DND-41 (cell line): ENCODE measurements at regions not wholly inside any gene's neighbourhood (a gene's known extent, or its start where the extent isn't known, plus 50 kb on each side); places are given as distances from the start of the nearest gene placed in this dataset.

Experiments
- ATAC-seq: fragments of 200-7000 bp; cut with Tn5 transposase; 3 replicates; pipeline ENCODE4 v1.9.1; 2021; ENCODE audit warnings: low read depth; ENCODE audit not compliant: insufficient read depth
- DNase-seq: peaks from one replicate; pipeline ENCODE4 v3.0.0-alpha.2; 2020
- H2AFZ ChIP-seq: 2 replicates; pipeline ENCODE4 v1.6.0; 2012; ENCODE audit warnings: low read depth, low read length
- H3K27ac ChIP-seq: 2 replicates; pipeline ENCODE4 v1.5.1; 2012; ENCODE audit warnings: low read length, inconsistent platforms
- H3K27me3 ChIP-seq: fragments of 200-600 bp; sonication (generic); 2 replicates; pipeline ENCODE4 v1.6.0; 2012; ENCODE audit warnings: low read length, mild to moderate bottlenecking, inconsistent platforms; ENCODE audit not compliant: insufficient read depth, poor library complexity
- H3K36me3 ChIP-seq: 2 replicates; pipeline ENCODE4 v1.5.1; 2012; ENCODE audit warnings: low read length, inconsistent platforms; ENCODE audit not compliant: insufficient read depth
- H3K4me1 ChIP-seq: 2 replicates; pipeline ENCODE4 v1.5.1; 2012; ENCODE audit warnings: mild to moderate bottlenecking, low read length; ENCODE audit not compliant: insufficient read depth
- H3K4me2 ChIP-seq: 2 replicates; pipeline ENCODE4 v1.6.0; 2012; ENCODE audit warnings: mild to moderate bottlenecking, moderate library complexity, low read length, inconsistent platforms; ENCODE audit not compliant: insufficient read depth
- H3K4me3 ChIP-seq, 2 experiments: fragments of 200-600 bp in 1 of 2; shearing (Covaris generic) in 1 of 2; 2 replicates each; pipeline ENCODE4 v1.5.1; 2012 to 2016; ENCODE audit warnings: inconsistent platforms in 2 of 2, low read length in 2 of 2, mild to moderate bottlenecking in 2 of 2, low read depth in 1 of 2, moderate library complexity in 1 of 2
- H3K79me2 ChIP-seq: 2 replicates; pipeline ENCODE4 v1.6.0; 2012; ENCODE audit warnings: low read length, inconsistent platforms; ENCODE audit not compliant: insufficient read depth
- H3K9ac ChIP-seq: 2 replicates; pipeline ENCODE4 v1.6.0; 2012; ENCODE audit warnings: low read depth, mild to moderate bottlenecking, inconsistent platforms, low read length, moderate library complexity
- H3K9me3 ChIP-seq: 2 replicates; pipeline ENCODE4 v1.5.1; 2012; ENCODE audit warnings: low read length, moderate library complexity, mild to moderate bottlenecking, inconsistent platforms; ENCODE audit not compliant: insufficient read depth, severe bottlenecking
- H4K20me1 ChIP-seq: 2 replicates; pipeline ENCODE4 v1.6.0; 2012; ENCODE audit warnings: low read length; ENCODE audit not compliant: insufficient read depth
- CTCF ChIP-seq: IDR thresholded peaks from 2 replicates; pipeline ENCODE4 v1.5.1; 2012; ENCODE audit warnings: borderline replicate concordance, low read length, moderate library complexity, mild to moderate bottlenecking; ENCODE audit not compliant: poor library complexity, severe bottlenecking; ENCODE audit errors: extremely low read depth
- EZH2 ChIP-seq: IDR thresholded peaks from 3 replicates; pipeline ENCODE4 v1.6.1; 2012; ENCODE audit warnings: borderline replicate concordance, low read depth, mild to moderate bottlenecking, moderate library complexity, low read length, inconsistent platforms; ENCODE audit not compliant: severe bottlenecking

- no peaks in the 10 kb centered on the region for H3K9me3 ChIP-seq
- TF ChIP-seq EZH2 (no peak), CTCF (no peak)
Measured at GRCh38 chr12:102596687-102597086, 116.3 kb upstream of the IGF1 start.

GRCh38 chr12:102596031-102596430, 115.7 kb upstream of the IGF1 start:
- Histone ChIP-seq H3K4me1 (no peaks in the 10 kb centered on the region), H3K79me2 (no peaks in the 10 kb centered on the region), H3K9me3 (no peaks in the 10 kb centered on the region), H3K27me3 (no peaks in the 10 kb centered on the region), H4K20me1 (no peaks in the 10 kb centered on the region), H3K9ac (no peak overlapping the region), H3K4me2 (no peak overlapping the region), H3K4me3 (no peak overlapping the region), H2AFZ (no peak overlapping the region), H3K27ac (no peak overlapping the region), H3K36me3 (no peaks in the 10 kb centered on the region)
- ATAC-seq = no peak
- no peak for TF ChIP-seq EZH2
- no peak for TF ChIP-seq CTCF
- DNase-seq = no peak

More at GRCh38 chr12:102596687-102597086, 116.3 kb upstream of the IGF1 start:
- H3K4me1 ChIP-seq = no peaks in the 10 kb centered on the region
- DNase-seq (no peak), ATAC-seq (no peak)
- H4K20me1 ChIP-seq = no peaks in the 10 kb centered on the region
- H3K27me3 ChIP-seq = no peaks in the 10 kb centered on the region
- no peaks in the 10 kb centered on the region for H3K79me2 ChIP-seq
- no peaks in the 10 kb centered on the region for H3K36me3 ChIP-seq
- no peak overlapping the region for H2AFZ ChIP-seq
- no peak overlapping the region for H3K4me2 ChIP-seq
- no peak overlapping the region for H3K27ac ChIP-seq
- no peak overlapping the region for H3K4me3 ChIP-seq
- H3K9ac ChIP-seq = no peak overlapping the region

DNA sequence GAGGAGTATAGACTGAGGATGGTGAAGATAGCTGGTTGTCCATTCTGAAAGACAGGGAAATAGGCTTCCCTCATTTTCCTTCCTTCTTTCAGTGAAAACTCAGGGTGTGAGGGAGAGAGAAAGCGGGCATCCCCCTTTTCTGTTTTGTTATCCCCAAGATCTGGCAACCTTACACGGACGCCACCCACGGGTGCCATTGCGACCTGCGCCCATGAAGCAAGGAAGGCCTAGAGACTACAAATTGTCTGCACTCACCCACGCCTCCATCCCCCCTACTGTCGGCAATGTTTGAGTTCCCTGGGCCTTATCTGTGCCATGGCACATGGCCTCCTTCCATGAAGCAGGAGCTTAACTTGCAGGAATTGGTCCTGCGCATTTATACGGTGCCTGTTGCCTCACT, 115.0 kb upstream of the IGF1 start:
- no peaks in the 10 kb centered on the region for H3K79me2 ChIP-seq
- TF ChIP-seq EZH2 (no peak), CTCF (no peak)
- no peaks in the 10 kb centered on the region for H4K20me1 ChIP-seq
- no peaks in the 10 kb centered on the region for H3K4me1 ChIP-seq
- H3K9ac ChIP-seq = no peak overlapping the region
- no peak overlapping the region for H2AFZ ChIP-seq
- H3K4me3 ChIP-seq = no peak overlapping the region
- H3K36me3 ChIP-seq = no peaks in the 10 kb centered on the region
- H3K9me3 ChIP-seq = no peaks in the 10 kb centered on the region
- no peak overlapping the region for H3K27ac ChIP-seq
- ATAC-seq (no peak), DNase-seq (no peak)
- H3K4me2 ChIP-seq = no peak overlapping the region
- H3K27me3 ChIP-seq = no peaks in the 10 kb centered on the region

DNA sequence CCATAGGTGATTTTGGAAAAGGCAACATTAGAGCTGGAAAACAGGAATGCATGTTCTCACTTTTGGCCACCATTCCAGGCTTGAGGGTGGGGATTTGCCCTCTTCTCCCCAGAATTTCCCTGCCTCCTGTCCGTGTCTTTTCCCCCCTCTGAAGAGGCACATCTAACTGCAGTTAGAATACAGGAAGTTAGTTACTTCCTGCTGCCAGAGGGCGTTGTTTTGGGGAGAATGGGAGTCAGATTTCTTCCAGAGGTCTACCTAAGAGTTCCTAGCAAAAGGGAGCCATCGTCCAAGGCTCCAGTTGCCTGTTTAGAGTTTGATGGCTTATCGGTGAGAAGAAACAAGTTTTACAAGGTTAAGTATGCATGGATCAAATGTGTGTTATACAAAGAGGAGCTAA, 112.8 kb upstream of the IGF1 start:
- no peak for DNase-seq

More for the DNA sequence above, 112.8 kb upstream of the IGF1 start:
- Histone ChIP-seq H3K27me3 (no peaks in the 10 kb centered on the region), H3K36me3 (no peaks in the 10 kb centered on the region), H3K9ac (no peak overlapping the region), H4K20me1 (no peaks in the 10 kb centered on the region), H3K9me3 (no peaks in the 10 kb centered on the region), H3K4me2 (no peak overlapping the region), H3K27ac (no peak overlapping the region), H3K4me1 (no peaks in the 10 kb centered on the region), H3K4me3 (no peak overlapping the region), H3K79me2 (no peaks in the 10 kb centered on the region), H2AFZ (no peak overlapping the region)
- no peak for ATAC-seq
- TF ChIP-seq EZH2 = no peak
- no peak for TF ChIP-seq CTCF
